Common myeloid progenitor, CD34-positive (primary cell): ENCODE measurements at regions not wholly inside any gene's neighbourhood (a gene's known extent, or its start where the extent isn't known, plus 50 kb on each side); places are given as distances from the start of the nearest gene placed in this dataset.

Experiments
- CTCF ChIA-PET: fragments of 350-600 bp; sonication (Branson Sonifier 250); formaldehyde crosslinking; loops from one replicate; lab custom pipeline; 2021; ENCODE audit warnings: antibody characterized with exemption; lab: Charles Lee
- POLR2A ChIA-PET: fragments of 350-600 bp; sonication (Branson Sonifier 250); formaldehyde crosslinking; loops from one replicate; lab custom pipeline; 2021; ENCODE audit warnings: antibody characterized with exemption; lab: Charles Lee
- DNase-seq, 3 donors: peaks; one replicate each; pipeline versions ENCODE4 v3.0.0 to v3.0.0-alpha.2; 2013
- H3K27ac ChIP-seq, 2 experiments: 1 replicate in 1 of 2; 2 replicates in 1 of 2; pipeline ENCODE4 v1.7.0; 2013; ENCODE audit warnings: inconsistent platforms in 2 of 2, low read length in 2 of 2, mild to moderate bottlenecking in 2 of 2, low read depth in 1 of 2, moderate library complexity in 1 of 2; ENCODE audit not compliant: severe bottlenecking in 2 of 2, insufficient read depth in 1 of 2, poor library complexity in 1 of 2
- H3K27me3 ChIP-seq, 5 experiments: replicated peaks in 2 of 5; 1 replicate in 3 of 5; 2 replicates in 2 of 5; pipeline versions ENCODE4 v1.6.1 to v1.7.0; 2013; ENCODE audit warnings: low read length in 4 of 5, mild to moderate bottlenecking in 2 of 5, moderate library complexity in 2 of 5, inconsistent platforms in 1 of 5; ENCODE audit not compliant: insufficient read depth in 5 of 5, control insufficient read depth in 4 of 5
- H3K36me3 ChIP-seq, 4 experiments: 1 replicate in 2 of 4; 2 replicates in 2 of 4; pipeline versions ENCODE4 v1.6.1 to v1.7.0; 2013; ENCODE audit warnings: low read length in 3 of 4, control low read depth in 1 of 4, mild to moderate bottlenecking in 1 of 4; ENCODE audit not compliant: control insufficient read depth in 4 of 4, insufficient read depth in 4 of 4
- H3K4me1 ChIP-seq, 4 experiments: 1 replicate in 3 of 4; 2 replicates in 1 of 4; pipeline versions ENCODE4 v1.6.1 to v1.7.1; 2013; ENCODE audit warnings: low read length in 3 of 4, mild to moderate bottlenecking in 3 of 4, control low read depth in 1 of 4, inconsistent platforms in 1 of 4, moderate library complexity in 1 of 4; ENCODE audit not compliant: control insufficient read depth in 4 of 4, insufficient read depth in 4 of 4; ENCODE audit errors: control extremely low read depth in 1 of 4
- H3K4me3 ChIP-seq, 7 experiments: 1 replicate in 4 of 7; 2 replicates in 3 of 7; pipeline versions ENCODE4 v1.5.1 to v1.7.0; 2013; ENCODE audit warnings: mild to moderate bottlenecking in 7 of 7, low read length in 6 of 7, moderate library complexity in 6 of 7, inconsistent platforms in 2 of 7, low read depth in 2 of 7, control low read depth in 1 of 7; ENCODE audit not compliant: insufficient read depth in 4 of 7, control insufficient read depth in 1 of 7; ENCODE audit errors: extremely low read depth in 1 of 7
- H3K9me3 ChIP-seq, 5 experiments: 1 replicate in 4 of 5; 2 replicates in 1 of 5; pipeline versions ENCODE4 v1.6.1 to v1.7.1; 2013; ENCODE audit warnings: low read length in 4 of 5, mild to moderate bottlenecking in 2 of 5, inconsistent platforms in 1 of 5, low read depth in 1 of 5, moderate library complexity in 1 of 5; ENCODE audit not compliant: control insufficient read depth in 4 of 5, insufficient read depth in 2 of 5; ENCODE audit errors: control extremely low read depth in 1 of 5
- WGBS: methylation state at CpG from one replicate; pipeline ENCODE4 v1.1.5; 2013; ENCODE audit not compliant: insufficient coverage; 5-methylcytosine and 5-hydroxymethylcytosine counted together

DNA sequence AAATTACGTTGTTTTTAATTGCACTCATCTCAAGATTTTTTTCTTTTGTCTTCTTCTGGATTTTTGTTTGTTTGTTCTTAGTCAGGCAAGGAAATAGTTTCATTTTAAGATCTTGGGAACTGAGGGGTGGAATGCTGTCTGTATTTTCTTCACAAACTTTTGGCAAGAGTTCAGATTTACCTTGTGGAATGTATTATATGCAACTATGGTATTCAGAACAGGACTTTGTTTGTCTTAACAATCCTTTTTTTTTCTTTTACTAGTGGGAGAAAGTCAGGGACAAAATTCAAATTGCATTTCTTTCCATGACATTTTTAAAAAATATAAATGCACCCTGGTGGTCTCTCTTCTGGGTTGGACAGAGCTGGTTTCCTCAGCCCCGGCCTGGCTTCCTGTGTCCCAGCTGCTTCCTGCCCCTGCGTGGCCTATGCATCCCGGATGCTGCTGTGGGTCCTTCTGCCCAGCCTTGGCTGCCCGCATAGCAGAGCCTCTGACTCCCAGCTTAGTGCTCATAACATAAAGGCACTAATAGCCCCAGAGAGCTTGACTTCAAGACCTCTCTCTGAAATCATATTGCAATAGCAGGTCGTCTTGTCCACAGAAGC lies 520.7 kb downstream of the QKI start:
- H3K27me3 ChIP-seq, result peaks cover 0 to 34% (median 9%) of the 10 kb centered on the region in 5 experiments
- POLR2A ChIA-PET, result no interaction called here
- no peak overlapping the region for H3K4me3 ChIP-seq
- no peak overlapping the region for H3K27ac ChIP-seq
- no peaks in the 10 kb centered on the region for H3K36me3 ChIP-seq
- DNase-seq, result no peak
- no peaks in the 10 kb centered on the region for H3K9me3 ChIP-seq
- WGBS, result 23% methylated on average over 5 of the region's 6 CpGs
- CTCF ChIA-PET, result no interaction called here
- H3K4me1 ChIP-seq, result peaks cover 0 to 5% (median 3%) of the 10 kb centered on the region in 4 experiments

GRCh38 chr6:163930012-163930411 lies 515.5 kb downstream of the QKI start:
- 93% methylated on average over 6 of the region's 6 CpGs for WGBS
- Histone ChIP-seq H3K36me3 (no peaks in the 10 kb centered on the region), H3K27me3 (peaks cover 0 to 18% (median 9%) of the 10 kb centered on the region in 5 experiments), H3K4me1 (no peaks in the 10 kb centered on the region), H3K27ac (no peak overlapping the region), H3K9me3 (no peaks in the 10 kb centered on the region), H3K4me3 (no peak overlapping the region)
- CTCF ChIA-PET, result interaction anchor here (0.6 kb wide), 1 partner anchor 34 kb away, joined by 3 read pairs; no protein-coding TSS in a partner anchor
- DNase-seq, result no peak
- POLR2A ChIA-PET, result no interaction called here

GRCh38 chr6:163929538-163929937 lies 515.0 kb downstream of the QKI start:
- ChIA-PET CTCF (no interaction called here), POLR2A (no interaction called here)
- H3K4me3 ChIP-seq, result no peak overlapping the region
- no peak for DNase-seq
- no peaks in the 10 kb centered on the region for H3K9me3 ChIP-seq
- no peak overlapping the region for H3K27ac ChIP-seq
- peaks cover 0 to 18% (median 7%) of the 10 kb centered on the region in 5 experiments for H3K27me3 ChIP-seq
- no peaks in the 10 kb centered on the region for H3K4me1 ChIP-seq
- H3K36me3 ChIP-seq, result no peaks in the 10 kb centered on the region
- whole genome bisulfite sequencing, result 96% methylated on average over 3 of the region's 3 CpGs

GRCh38 chr6:163926642-163927041 lies 512.1 kb downstream of the QKI start:
- Histone ChIP-seq H3K4me1 (no peaks in the 10 kb centered on the region), H3K27me3 (peaks cover 0 to 6% (median 0%) of the 10 kb centered on the region in 5 experiments), H3K9me3 (no peaks in the 10 kb centered on the region), H3K27ac (no peak overlapping the region), H3K4me3 (no peak overlapping the region), H3K36me3 (no peaks in the 10 kb centered on the region)
- 97% methylated on average over 7 of the region's 7 CpGs for WGBS
- ChIA-PET CTCF (no interaction called here), POLR2A (no interaction called here)
- no peak for DNase-seq

- Histone ChIP-seq H3K4me1 (no peaks in the 10 kb centered on the region), H3K9me3 (no peaks in the 10 kb centered on the region), H3K36me3 (no peaks in the 10 kb centered on the region), H3K27me3 (peaks cover 0 to 3% (median 0%) of the 10 kb centered on the region in 5 experiments), H3K27ac (no peak overlapping the region), H3K4me3 (no peak overlapping the region)
- POLR2A ChIA-PET, result no interaction called here
- 94% methylated on average over 3 of the region's 5 CpGs for WGBS
- no peak for DNase-seq
- CTCF ChIA-PET, result no interaction called here
Observed at GRCh38 chr6:163925839-163926238, 511.3 kb downstream of the QKI start.

- CTCF ChIA-PET, result no interaction called here
- Histone ChIP-seq H3K27ac (no peak overlapping the region), H3K9me3 (no peaks in the 10 kb centered on the region), H3K4me3 (no peak overlapping the region), H3K4me1 (no peaks in the 10 kb centered on the region), H3K27me3 (peaks cover 0 to 4% (median 2%) of the 10 kb centered on the region in 5 experiments), H3K36me3 (no peaks in the 10 kb centered on the region)
- POLR2A ChIA-PET, result no interaction called here
- WGBS, result 94% methylated on average over 15 of the region's 15 CpGs
- DNase-seq, result no peak
Observed at GRCh38 chr6:163923658-163924411, 509.3 kb downstream of the QKI start.

DNA sequence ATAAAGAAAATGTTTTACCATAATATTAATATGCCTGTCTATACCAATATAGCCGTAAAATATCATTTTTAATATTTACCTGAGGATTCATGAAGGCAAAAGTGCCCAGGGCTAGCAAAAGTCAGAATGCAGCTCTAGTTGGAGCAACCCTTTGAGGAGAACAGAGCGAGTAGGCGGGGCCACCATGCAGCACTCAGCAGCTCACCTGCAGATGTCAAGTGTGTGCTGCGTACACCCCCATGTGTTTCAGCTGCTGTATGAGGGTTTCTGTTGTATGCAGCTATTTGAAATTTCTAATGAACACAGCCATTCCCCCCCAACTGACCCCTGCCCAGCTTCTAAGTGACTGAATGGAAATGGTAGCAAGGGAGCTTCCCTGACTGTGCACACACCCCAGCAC lies 508.0 kb downstream of the QKI start:
- DNase-seq, result no peak
- no peak overlapping the region for H3K27ac ChIP-seq
- no peak overlapping the region for H3K4me3 ChIP-seq
- no peaks in the 10 kb centered on the region for H3K36me3 ChIP-seq
- WGBS, result 100% methylated on average over 3 of the region's 4 CpGs
- CTCF ChIA-PET, result interaction anchor here (1.2 kb wide), 1 partner anchor 9 kb away, joined by 3 read pairs; no protein-coding TSS in a partner anchor
- H3K9me3 ChIP-seq, result no peaks in the 10 kb centered on the region
- POLR2A ChIA-PET, result no interaction called here
- peaks cover 0 to 6% (median 2%) of the 10 kb centered on the region in 5 experiments for H3K27me3 ChIP-seq
- H3K4me1 ChIP-seq, result no peaks in the 10 kb centered on the region
